Erythroblast (primary cell): ENCODE measurements at regions not wholly inside any gene's neighbourhood (a gene's known extent, or its start where the extent isn't known, plus 50 kb on each side); places are given as distances from the start of the nearest gene placed in this dataset.

Experiments
- GATA1 ChIP-seq: IDR thresholded peaks from 2 replicates; pipeline ENCODE4 v1.6.1; 2011; ENCODE audit warnings: low read depth, mild to moderate bottlenecking, control low read depth, low read length, moderate library complexity
- POLR2A ChIP-seq: IDR thresholded peaks from 2 replicates; pipeline ENCODE4 v1.6.1; 2011; ENCODE audit warnings: mild to moderate bottlenecking, low read length

DNA sequence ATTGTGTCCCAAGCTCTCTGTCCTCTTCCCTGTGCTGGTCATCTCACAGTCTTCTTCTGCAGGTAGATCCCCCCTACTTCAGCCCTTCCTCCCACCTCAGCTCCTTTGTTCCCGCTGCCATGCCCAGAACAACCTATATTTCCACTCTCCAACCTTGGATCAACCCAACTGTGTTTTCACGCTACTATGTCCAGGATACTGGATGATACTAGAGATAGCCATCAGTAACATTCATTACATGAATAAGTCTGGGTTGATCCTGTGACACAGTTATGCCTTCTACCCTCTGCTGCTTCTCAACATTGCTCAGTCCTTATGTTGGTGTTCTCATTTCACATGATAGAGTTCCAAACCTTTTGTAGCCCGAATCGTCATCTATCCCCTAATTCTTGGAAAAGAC lies 286.4 kb downstream of the ZEB1 start:
- TF ChIP-seq POLR2A (no peak), GATA1 (no peak)
